WTC11 (cell line): ENCODE measurements at regions not wholly inside any gene's neighbourhood (a gene's known extent, or its start where the extent isn't known, plus 50 kb on each side); places are given as distances from the start of the nearest gene placed in this dataset.

Experiments used
- ATAC-seq: fragments of 200-7000 bp; cut with Tn5 transposase; 2 replicates; pipeline ENCODE4 v1.10.0; 2021; ENCODE audit warnings: mild to moderate bottlenecking, moderate library complexity
- CTCF ChIA-PET: fragments of 300-600 bp; sonication (Branson Sonifier 250); formaldehyde crosslinking; loops from one replicate; lab custom pipeline; 2021; ENCODE audit warnings: antibody characterized with exemption; lab: Charles Lee
- POLR2A ChIA-PET: fragments of 350-600 bp; sonication (Branson Sonifier 250); formaldehyde crosslinking; loops from one replicate; lab custom pipeline; 2021; ENCODE audit warnings: antibody characterized with exemption; lab: Charles Lee
- DNase-seq: peaks from one replicate; pipeline ENCODE4 v3.0.0; 2021; ENCODE audit warnings: low spot score
- H3K27ac Mint-ChIP-seq: 2 replicates; pipeline ENCODE4 v1.8.0; 2021; ENCODE audit warnings: mixed read lengths
- H3K27me3 Mint-ChIP-seq: 2 replicates; pipeline ENCODE4 v1.8.0; 2021; ENCODE audit warnings: low read depth, mild to moderate bottlenecking, moderate library complexity, mixed read lengths
- H3K36me3 Mint-ChIP-seq: 2 replicates; pipeline ENCODE4 v1.8.0; 2021; ENCODE audit warnings: mixed read lengths
- H3K4me1 Mint-ChIP-seq: 2 replicates; pipeline ENCODE4 v1.8.0; 2022; ENCODE audit warnings: mixed read lengths
- H3K4me3 Mint-ChIP-seq: 2 replicates; pipeline ENCODE4 v1.8.0; 2021; ENCODE audit warnings: mild to moderate bottlenecking, moderate library complexity, mixed read lengths
- H3K9me3 Mint-ChIP-seq: 2 replicates; pipeline ENCODE4 v1.8.0; 2021; ENCODE audit warnings: mixed read lengths
- ATF1 ChIP-seq: sonication (generic); formaldehyde crosslinking; IDR thresholded peaks from 2 replicates; pipeline ENCODE4 v1.8.1; 2023; ENCODE audit warnings: mild to moderate bottlenecking, moderate library complexity, missing genetic modification reagents
- EMX1 ChIP-seq: fragments of 250-450 bp; sonication (Bioruptor Pico); IDR thresholded peaks from 2 replicates; pipeline ENCODE4 v1.8.0; 2021; ENCODE audit warnings: mild to moderate bottlenecking
- ESRRA ChIP-seq: sonication (generic); formaldehyde crosslinking; IDR thresholded peaks from 2 replicates; pipeline ENCODE4 v1.8.1; 2022; ENCODE audit warnings: mild to moderate bottlenecking, missing genetic modification reagents, borderline replicate concordance
- FOXP1 ChIP-seq: sonication (generic); formaldehyde crosslinking; IDR thresholded peaks from 2 replicates; pipeline ENCODE4 v1.8.0; 2022; ENCODE audit warnings: missing genetic modification reagents, mild to moderate bottlenecking, moderate library complexity, borderline replicate concordance
- HMGA2 ChIP-seq: fragments of 250-450 bp; sonication (Bioruptor Pico); IDR thresholded peaks from 2 replicates; pipeline ENCODE4 v1.4.0; 2021; ENCODE audit warnings: mild to moderate bottlenecking, moderate library complexity
- HMGXB4 ChIP-seq: sonication (generic); formaldehyde crosslinking; IDR thresholded peaks from 2 replicates; pipeline ENCODE4 v1.8.1; 2023; ENCODE audit warnings: mild to moderate bottlenecking, moderate library complexity, missing genetic modification reagents
- NFE2L1 ChIP-seq: sonication (generic); formaldehyde crosslinking; IDR thresholded peaks from 2 replicates; pipeline ENCODE4 v1.8.1; 2023; ENCODE audit warnings: missing genetic modification reagents
- NFYB ChIP-seq: sonication (generic); formaldehyde crosslinking; conservative IDR thresholded peaks from 2 replicates; pipeline ENCODE4 v1.8.0; 2022; ENCODE audit warnings: low read depth, missing genetic modification reagents
- PRRX2 ChIP-seq: fragments of 250-450 bp; sonication (Bioruptor Pico); IDR thresholded peaks from 2 replicates; pipeline ENCODE4 v1.8.0; 2021; ENCODE audit warnings: mild to moderate bottlenecking
- TP53 ChIP-seq: sonication (generic); formaldehyde crosslinking; IDR thresholded peaks from 2 replicates; pipeline ENCODE4 v1.8.1; 2023; ENCODE audit warnings: mild to moderate bottlenecking, missing genetic modification reagents
- TF ChIP-seq, protein P1 (sequence below): sonication (generic); formaldehyde crosslinking; IDR thresholded peaks from 2 replicates; pipeline ENCODE4 v1.8.0; 2022; ENCODE audit warnings: mild to moderate bottlenecking, missing genetic modification reagents
- TF ChIP-seq, protein P2 (sequence below): sonication (generic); formaldehyde crosslinking; IDR thresholded peaks from 2 replicates; pipeline ENCODE4 v1.8.1; 2022; ENCODE audit warnings: low read depth, missing genetic modification reagents, borderline replicate concordance
- TF ChIP-seq, protein P3 (sequence below): sonication (generic); formaldehyde crosslinking; IDR thresholded peaks from 2 replicates; pipeline ENCODE4 v1.8.0; 2023; ENCODE audit warnings: missing genetic modification reagents, mild to moderate bottlenecking, borderline replicate concordance

GRCh38 chr5:43772458-43772763 is 169.4 kb downstream of the NNT start:
- ATAC-seq, result no peak

DNA sequence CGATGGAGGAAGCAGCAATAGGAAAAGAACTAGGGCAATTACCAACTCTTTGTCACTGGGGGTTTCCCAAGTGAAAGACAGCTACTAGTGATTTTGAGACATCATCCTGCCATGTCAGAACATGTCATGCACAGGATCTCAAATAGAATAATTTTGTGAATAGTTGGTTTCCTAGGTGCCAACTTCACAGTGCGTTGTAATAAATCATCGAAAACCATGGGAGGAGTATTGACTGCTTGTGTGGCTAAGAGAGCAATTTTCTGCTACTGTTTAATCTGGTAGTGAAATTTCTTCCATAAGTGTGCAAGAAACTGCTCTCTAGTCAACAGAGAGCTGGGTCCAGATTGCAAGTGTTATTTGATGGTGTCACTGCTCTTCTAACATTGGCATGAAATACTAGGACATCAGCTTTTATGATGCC is 168.6 kb downstream of the NNT start:
- no peak for ATAC-seq
- ChIA-PET POLR2A (no interaction called here), CTCF (interaction anchor here (1.0 kb wide), 1 partner anchor 140 kb away, joined by 5 read pairs; no protein-coding TSS in a partner anchor)
- Mint-ChIP-seq H3K9me3 (peaks cover 2% of the 10 kb centered on the region), H3K27ac (no peak overlapping the region), H3K36me3 (no peaks in the 10 kb centered on the region), H3K4me1 (peaks cover 34% of the 10 kb centered on the region), H3K4me3 (no peak overlapping the region), H3K27me3 (no peaks in the 10 kb centered on the region; the same call in 1 of the 2 replicates)
- DNase-seq, result no peak
- TF ChIP-seq ATF1 (CRISPR knock-in tag), result no peak
- no peak for TF ChIP-seq HMGXB4 (CRISPR knock-in tag)
- TF ChIP-seq TP53 (CRISPR knock-in tag), result no peak
- TF ChIP-seq EMX1 (CRISPR knock-in tag), result no peak
- TF ChIP-seq, protein P1, sequence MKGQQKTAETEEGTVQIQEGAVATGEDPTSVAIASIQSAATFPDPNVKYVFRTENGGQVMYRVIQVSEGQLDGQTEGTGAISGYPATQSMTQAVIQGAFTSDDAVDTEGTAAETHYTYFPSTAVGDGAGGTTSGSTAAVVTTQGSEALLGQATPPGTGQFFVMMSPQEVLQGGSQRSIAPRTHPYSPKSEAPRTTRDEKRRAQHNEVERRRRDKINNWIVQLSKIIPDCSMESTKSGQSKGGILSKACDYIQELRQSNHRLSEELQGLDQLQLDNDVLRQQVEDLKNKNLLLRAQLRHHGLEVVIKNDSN (CRISPR knock-in tag), result no peak
- TF ChIP-seq, protein P2, sequence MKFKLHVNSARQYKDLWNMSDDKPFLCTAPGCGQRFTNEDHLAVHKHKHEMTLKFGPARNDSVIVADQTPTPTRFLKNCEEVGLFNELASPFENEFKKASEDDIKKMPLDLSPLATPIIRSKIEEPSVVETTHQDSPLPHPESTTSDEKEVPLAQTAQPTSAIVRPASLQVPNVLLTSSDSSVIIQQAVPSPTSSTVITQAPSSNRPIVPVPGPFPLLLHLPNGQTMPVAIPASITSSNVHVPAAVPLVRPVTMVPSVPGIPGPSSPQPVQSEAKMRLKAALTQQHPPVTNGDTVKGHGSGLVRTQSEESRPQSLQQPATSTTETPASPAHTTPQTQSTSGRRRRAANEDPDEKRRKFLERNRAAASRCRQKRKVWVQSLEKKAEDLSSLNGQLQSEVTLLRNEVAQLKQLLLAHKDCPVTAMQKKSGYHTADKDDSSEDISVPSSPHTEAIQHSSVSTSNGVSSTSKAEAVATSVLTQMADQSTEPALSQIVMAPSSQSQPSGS (CRISPR knock-in tag), result no peak
- no peak for TF ChIP-seq HMGA2 (CRISPR knock-in tag)

More at GRCh38 chr5:43772458-43772763, 169.4 kb downstream of the NNT start:
- H3K4me3 Mint-ChIP-seq, result no peak overlapping the region
- 0 out of 2 replicates have a peak overlapping the region, but pooled peaks have one; percentile 66 for H3K27ac Mint-ChIP-seq
- no peak for DNase-seq
- ChIA-PET POLR2A (no interaction called here), CTCF (no interaction called here)
- no peaks in the 10 kb centered on the region; the same call in 1 of the 2 replicates for H3K27me3 Mint-ChIP-seq
- peaks cover 4% of the 10 kb centered on the region for H3K9me3 Mint-ChIP-seq
- H3K36me3 Mint-ChIP-seq, result no peaks in the 10 kb centered on the region
- peaks cover 34% of the 10 kb centered on the region for H3K4me1 Mint-ChIP-seq
- TF ChIP-seq ESRRA (CRISPR knock-in tag), result no peak
- no peak for TF ChIP-seq FOXP1 (CRISPR knock-in tag)
- TF ChIP-seq PRRX2, result no peak
- TF ChIP-seq, protein P2 (CRISPR knock-in tag), result no peak
- no peak for TF ChIP-seq NFE2L1 (CRISPR knock-in tag)
- TF ChIP-seq HMGA2 (CRISPR knock-in tag), result no peak
- TF ChIP-seq, protein P3, sequence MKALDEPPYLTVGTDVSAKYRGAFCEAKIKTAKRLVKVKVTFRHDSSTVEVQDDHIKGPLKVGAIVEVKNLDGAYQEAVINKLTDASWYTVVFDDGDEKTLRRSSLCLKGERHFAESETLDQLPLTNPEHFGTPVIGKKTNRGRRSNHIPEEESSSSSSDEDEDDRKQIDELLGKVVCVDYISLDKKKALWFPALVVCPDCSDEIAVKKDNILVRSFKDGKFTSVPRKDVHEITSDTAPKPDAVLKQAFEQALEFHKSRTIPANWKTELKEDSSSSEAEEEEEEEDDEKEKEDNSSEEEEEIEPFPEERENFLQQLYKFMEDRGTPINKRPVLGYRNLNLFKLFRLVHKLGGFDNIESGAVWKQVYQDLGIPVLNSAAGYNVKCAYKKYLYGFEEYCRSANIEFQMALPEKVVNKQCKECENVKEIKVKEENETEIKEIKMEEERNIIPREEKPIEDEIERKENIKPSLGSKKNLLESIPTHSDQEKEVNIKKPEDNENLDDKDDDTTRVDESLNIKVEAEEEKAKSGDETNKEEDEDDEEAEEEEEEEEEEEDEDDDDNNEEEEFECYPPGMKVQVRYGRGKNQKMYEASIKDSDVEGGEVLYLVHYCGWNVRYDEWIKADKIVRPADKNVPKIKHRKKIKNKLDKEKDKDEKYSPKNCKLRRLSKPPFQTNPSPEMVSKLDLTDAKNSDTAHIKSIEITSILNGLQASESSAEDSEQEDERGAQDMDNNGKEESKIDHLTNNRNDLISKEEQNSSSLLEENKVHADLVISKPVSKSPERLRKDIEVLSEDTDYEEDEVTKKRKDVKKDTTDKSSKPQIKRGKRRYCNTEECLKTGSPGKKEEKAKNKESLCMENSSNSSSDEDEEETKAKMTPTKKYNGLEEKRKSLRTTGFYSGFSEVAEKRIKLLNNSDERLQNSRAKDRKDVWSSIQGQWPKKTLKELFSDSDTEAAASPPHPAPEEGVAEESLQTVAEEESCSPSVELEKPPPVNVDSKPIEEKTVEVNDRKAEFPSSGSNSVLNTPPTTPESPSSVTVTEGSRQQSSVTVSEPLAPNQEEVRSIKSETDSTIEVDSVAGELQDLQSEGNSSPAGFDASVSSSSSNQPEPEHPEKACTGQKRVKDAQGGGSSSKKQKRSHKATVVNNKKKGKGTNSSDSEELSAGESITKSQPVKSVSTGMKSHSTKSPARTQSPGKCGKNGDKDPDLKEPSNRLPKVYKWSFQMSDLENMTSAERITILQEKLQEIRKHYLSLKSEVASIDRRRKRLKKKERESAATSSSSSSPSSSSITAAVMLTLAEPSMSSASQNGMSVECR (CRISPR knock-in tag), result no peak
- TF ChIP-seq NFYB (CRISPR knock-in tag), result no peak
